Brain pericyte (primary cell): ENCODE measurements at regions not wholly inside any gene's neighbourhood (a gene's known extent, or its start where the extent isn't known, plus 50 kb on each side); places are given as distances from the start of the nearest gene placed in this dataset.

Experiments
- DNase-seq: peaks from one replicate; pipeline ENCODE4 v3.0.0-alpha.2; 2012; ENCODE audit warnings: low read depth, low spot score

GRCh38 chr15:39075756-39076341 lies 505.0 kb upstream of the THBS1 start:
- no peak for DNase-seq

- DNase-seq, result no peak
These were observed 502.9 kb upstream of the THBS1 start for GRCh38 chr15:39078026-39078425.

- DNase-seq, result no peak
These were observed 501.5 kb upstream of the THBS1 start for GRCh38 chr15:39079296-39079847.

- DNase-seq, result no peak
These were observed 497.7 kb upstream of the THBS1 start for GRCh38 chr15:39083213-39083612.

GRCh38 chr15:39084674-39085530 lies 496.0 kb upstream of the THBS1 start:
- DNase-seq, result no peak

- DNase-seq, result no peak
These were observed 494.2 kb upstream of the THBS1 start for GRCh38 chr15:39086641-39087040.

GRCh38 chr15:39088156-39088555 lies 492.7 kb upstream of the THBS1 start:
- no peak for DNase-seq

- DNase-seq, result no peak
These were observed 488.5 kb upstream of the THBS1 start for GRCh38 chr15:39092354-39092753.

- DNase-seq, result no peak
These were observed 488.1 kb upstream of the THBS1 start for GRCh38 chr15:39092761-39093160.

GRCh38 chr15:39094116-39094515 lies 486.8 kb upstream of the THBS1 start:
- no peak for DNase-seq

GRCh38 chr15:39095218-39095879 lies 485.5 kb upstream of the THBS1 start:
- DNase-seq, result no peak

GRCh38 chr15:39096608-39097205 lies 484.2 kb upstream of the THBS1 start:
- DNase-seq, result no peak

- DNase-seq, result no peak
These were observed 481.4 kb upstream of the THBS1 start for GRCh38 chr15:39099524-39099923.

- DNase-seq, result no peak
These were observed 480.7 kb upstream of the THBS1 start for GRCh38 chr15:39100106-39100660.

- DNase-seq, result no peak
These were observed 478.4 kb upstream of the THBS1 start for GRCh38 chr15:39102431-39102830.

- DNase-seq, result no peak
These were observed 473.9 kb upstream of the THBS1 start for GRCh38 chr15:39106950-39107349.

GRCh38 chr15:39108021-39108420 lies 472.9 kb upstream of the THBS1 start:
- DNase-seq, result no peak

GRCh38 chr15:39110336-39110735 lies 470.5 kb upstream of the THBS1 start:
- no peak for DNase-seq

GRCh38 chr15:39110746-39111145 lies 470.1 kb upstream of the THBS1 start:
- no peak for DNase-seq

GRCh38 chr15:39113741-39114140 lies 467.1 kb upstream of the THBS1 start:
- DNase-seq, result no peak

- no peak for DNase-seq
These were observed 466.0 kb upstream of the THBS1 start for GRCh38 chr15:39114690-39115378.
